Endothelial cell of umbilical vein (primary cell): ENCODE measurements at regions not wholly inside any gene's neighbourhood (a gene's known extent, or its start where the extent isn't known, plus 50 kb on each side); places are given as distances from the start of the nearest gene placed in this dataset.

Experiments
- BruUV-seq: library from RNA; stranded (reverse); fragments of 400-500 nt; replicated peaks from 2 replicates; lab custom pipeline; 2021; lab: Mats Ljungman, UMichigan
- CTCF ChIA-PET: fragments of 300-600, 350-600 bp; sonication (Branson Sonifier 250); formaldehyde crosslinking; loops from one replicate; lab custom pipeline; 2021; ENCODE audit warnings: antibody characterized with exemption, inconsistent platforms; lab: Charles Lee
- POLR2A ChIA-PET: fragments of 300-600, 350-600 bp; sonication (Branson Sonifier 250); formaldehyde crosslinking; loops from one replicate; lab custom pipeline; 2021; ENCODE audit warnings: antibody characterized with exemption, inconsistent platforms; lab: Charles Lee
- DNase-seq: peaks from one replicate; pipeline ENCODE4 v3.0.0-alpha.2; 2011; ENCODE audit warnings: low read depth, low spot score
- FAIRE-seq: peaks from 2 replicates; lab custom pipeline; 2011; peaks lifted over from hg19 to GRCh38; lab: Jason Lieb, UNC
- H2AFZ ChIP-seq: 2 replicates; pipeline ENCODE4 v1.6.0; 2012; ENCODE audit warnings: low read depth, low read length, control low read depth, inconsistent platforms
- H3K27ac ChIP-seq: 2 replicates; pipeline ENCODE4 v1.5.1; 2011; ENCODE audit warnings: low read depth, mild to moderate bottlenecking, control low read depth, low read length, moderate library complexity; ENCODE audit not compliant: insufficient read depth
- H3K27me3 ChIP-seq, 2 experiments: 2 replicates each; pipeline versions ENCODE4 v1.6.0 to v1.6.1; 2011; ENCODE audit warnings: low read length in 2 of 2, mixed read lengths in 1 of 2; ENCODE audit not compliant: control insufficient read depth in 2 of 2, insufficient read depth in 2 of 2
- H3K36me3 ChIP-seq, 2 experiments: 2 replicates in 1 of 2; 3 replicates in 1 of 2; pipeline ENCODE4 v1.5.1; 2011; ENCODE audit warnings: low read length in 2 of 2, mild to moderate bottlenecking in 1 of 2, moderate library complexity in 1 of 2; ENCODE audit not compliant: control insufficient read depth in 2 of 2, insufficient read depth in 2 of 2; ENCODE audit errors: extremely low read depth in 1 of 2
- H3K4me1 ChIP-seq: 3 replicates; pipeline ENCODE4 v1.5.1; 2011; ENCODE audit warnings: mild to moderate bottlenecking, low read length; ENCODE audit not compliant: control insufficient read depth, insufficient read depth; ENCODE audit errors: extremely low read depth
- H3K4me2 ChIP-seq: 2 replicates; pipeline ENCODE4 v1.6.1; 2011; ENCODE audit warnings: low read length, control low read depth, mixed read lengths; ENCODE audit not compliant: insufficient read depth
- H3K4me3 ChIP-seq, 3 experiments: fragments of 200-600 bp in 1 of 3; sonication (generic), shearing (Covaris generic) in 1 of 3; replicated peaks in 1 of 3; 2 replicates each; pipeline ENCODE4 v1.5.1; 2011 to 2016; ENCODE audit warnings: control low read depth in 3 of 3, low read length in 3 of 3, mild to moderate bottlenecking in 2 of 3, inconsistent platforms in 1 of 3, low read depth in 1 of 3, moderate library complexity in 1 of 3; ENCODE audit not compliant: insufficient read depth in 1 of 3
- H3K79me2 ChIP-seq: 2 replicates; pipeline ENCODE4 v1.6.0; 2012; ENCODE audit warnings: low read length, inconsistent platforms; ENCODE audit not compliant: control insufficient read depth, insufficient read depth
- H3K9ac ChIP-seq: replicated peaks from 2 replicates; pipeline ENCODE3; 2011; ENCODE audit warnings: low read length, control low read depth; ENCODE audit not compliant: insufficient read depth; ENCODE audit errors: extremely low read depth
- H3K9me1 ChIP-seq: replicated peaks from 3 replicates; pipeline ENCODE4 v1.6.0; 2011; ENCODE audit warnings: mild to moderate bottlenecking, low read length; ENCODE audit not compliant: control insufficient read depth, insufficient read depth; ENCODE audit errors: extremely low read depth
- H3K9me3 ChIP-seq: replicated peaks from 2 replicates; pipeline ENCODE4 v1.5.1; 2012; ENCODE audit warnings: low read length, inconsistent platforms; ENCODE audit not compliant: control insufficient read depth, insufficient read depth
- H4K20me1 ChIP-seq: replicated peaks from 2 replicates; pipeline ENCODE3; 2011; ENCODE audit warnings: mild to moderate bottlenecking, low read length; ENCODE audit not compliant: control insufficient read depth, insufficient read depth; ENCODE audit errors: extremely low read depth
- CTCF ChIP-seq, 2 donors: IDR thresholded peaks; 1 replicate in 1 of 2; 2 replicates in 1 of 2; pipeline ENCODE4 v1.5.1; 2011; ENCODE audit warnings: low read length in 2 of 2, mild to moderate bottlenecking in 2 of 2, moderate library complexity in 2 of 2, control low read depth in 1 of 2, inconsistent platforms in 1 of 2, low read depth in 1 of 2; ENCODE audit not compliant: insufficient read depth in 1 of 2; ENCODE audit errors: extremely low read depth in 1 of 2
- EZH2 ChIP-seq: IDR thresholded peaks from 2 replicates; pipeline ENCODE4 v1.6.1; 2012; ENCODE audit warnings: borderline replicate concordance, low read depth, mild to moderate bottlenecking, moderate library complexity, low read length, inconsistent platforms; ENCODE audit not compliant: severe bottlenecking
- FOS ChIP-seq: IDR thresholded peaks from 2 replicates; pipeline ENCODE4 v1.6.1; 2011; ENCODE audit warnings: mild to moderate bottlenecking, low read length, moderate library complexity, borderline replicate concordance; ENCODE audit not compliant: insufficient read depth
- GATA2 ChIP-seq: IDR thresholded peaks from 2 replicates; pipeline ENCODE4 v1.7.0; 2011; ENCODE audit warnings: low read depth, mild to moderate bottlenecking, moderate library complexity, mixed read lengths, low read length; ENCODE audit not compliant: insufficient read length, insufficient read depth
- JUN ChIP-seq: IDR thresholded peaks from 2 replicates; pipeline ENCODE4 v1.6.1; 2011; ENCODE audit warnings: borderline replicate concordance, low read depth; ENCODE audit not compliant: insufficient read length, insufficient read depth
- MAX ChIP-seq: IDR thresholded peaks from 2 replicates; pipeline ENCODE4 v1.6.1; 2011; ENCODE audit not compliant: insufficient read depth, insufficient read length
- MYC ChIP-seq: IDR thresholded peaks from one replicate; pipeline ENCODE4 v1.6.1; 2011; ENCODE audit warnings: mild to moderate bottlenecking, low read depth, low read length
- POLR2A ChIP-seq: IDR thresholded peaks from 2 replicates; pipeline ENCODE4 v1.6.1; 2012; ENCODE audit warnings: low read depth, mild to moderate bottlenecking, control low read depth, low read length
- POLR2AphosphoS5 ChIP-seq: IDR thresholded peaks from 2 replicates; pipeline ENCODE4 v1.6.1; 2012; ENCODE audit warnings: low read depth, mild to moderate bottlenecking, control low read depth, low read length, moderate library complexity; ENCODE audit not compliant: insufficient read depth
- dilution Hi-C: fragments of 300-500 bp; cut with MboI; formaldehyde crosslinking; loops from one replicate; pipeline ENCODE4 v1.15.0; 2019; ENCODE audit warnings: low sequenced_read_pairs; ENCODE audit not compliant: extremely low pct_ligation_motif_present
- intact Hi-C: fragments of 100-400 bp; cut with micrococcal nuclease; formaldehyde crosslinking; loops from one replicate; pipeline ENCODE4 v1.10.0; 2022

GRCh38 chr18:56388571-56388970, 249.8 kb downstream of the TXNL1 start:
- Histone ChIP-seq H2AFZ (no peak overlapping the region), H3K27ac (no peak overlapping the region), H3K9me1 (no peaks in the 10 kb centered on the region), H3K79me2 (no peaks in the 10 kb centered on the region), H3K36me3 (no peaks in the 10 kb centered on the region), H3K9ac (no peak overlapping the region), H3K4me2 (peak overlapping the region; percentile 42), H3K27me3 (no peaks in the 10 kb centered on the region), H3K4me3 (no peak overlapping the region), H3K9me3 (no peaks in the 10 kb centered on the region), H3K4me1 (peaks cover 13% of the 10 kb centered on the region), H4K20me1 (no peaks in the 10 kb centered on the region)
- intact Hi-C loops (loop anchor here (1.0 to 5.0 kb wide), 3 partner anchors 71 to 306 kb away; no protein-coding TSS in a partner anchor), dilution Hi-C loops (no loop called here)
- peak; percentile 63 for DNase-seq
- BruUV-seq, result no TSS peak
- peak; percentile 80 for FAIRE-seq
- ChIA-PET POLR2A (no interaction called here), CTCF (interaction anchor here (0.6 to 1.1 kb wide), 4 partner anchors 11 to 219 kb away, joined by 3 to 4 read pairs (median 3); no protein-coding TSS in a partner anchor)
- no peak for TF ChIP-seq MAX
- no peak for TF ChIP-seq POLR2A
- no peak for TF ChIP-seq GATA2
- TF ChIP-seq EZH2, result no peak
- peak; percentile 30 for TF ChIP-seq JUN
- TF ChIP-seq FOS, result peak; percentile 34
- no peak for TF ChIP-seq POLR2AphosphoS5
- no peak for TF ChIP-seq CTCF (IDR thresholded peaks at IDR 0.05; ENCODE audit: extremely low read depth in 1 of 2, insufficient read depth in 1 of 2, low read depth in 1 of 2, low read length in 2 of 2)
- no peak for TF ChIP-seq MYC
